ENCODE measurements at regions not wholly inside any gene's neighbourhood (a gene's known extent, or its start where the extent isn't known, plus 50 kb on each side); places are given as distances from the start of the nearest gene placed in this dataset.

GRCh38 chr7:46664453-46664852 is 743.4 kb upstream of the IGFBP3 start:
- POLR2A ChIA-PET: no interaction called here
- no peak overlapping the region for H3K27ac Mint-ChIP-seq

DNA sequence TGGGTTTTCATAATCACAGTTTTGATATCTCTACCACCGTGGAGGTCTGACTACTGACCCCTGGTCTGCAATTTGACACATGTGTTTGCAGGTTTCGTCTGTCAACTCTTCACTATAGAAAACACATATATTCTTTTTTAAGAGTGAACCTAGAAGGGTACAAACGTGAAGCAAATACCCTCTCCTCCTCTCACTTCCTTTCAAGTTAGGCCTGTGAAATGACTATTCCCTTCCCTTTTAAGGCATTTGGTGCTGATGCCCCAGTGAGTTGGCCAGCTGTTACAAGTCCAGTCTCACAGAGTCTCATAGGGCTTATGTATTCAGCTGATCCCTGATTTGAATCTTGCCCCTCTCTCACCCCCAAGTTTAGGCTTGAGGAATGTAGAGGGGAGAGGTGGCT is 742.0 kb upstream of the IGFBP3 start:
- H3K27me3 ChIP-seq (ENCODE audit: control insufficient read depth in 1 of 2, insufficient read depth in 2 of 2, low read length in 2 of 2): no peaks in the 10 kb centered on the region
- H3K4me3 Mint-ChIP-seq: no peak overlapping the region
- ChIA-PET POLR2A (no interaction called here), CTCF (no interaction called here)
- no peak for DNase-seq
- no peak overlapping the region for H3K4me3 ChIP-seq (ENCODE audit: low read length)
- no peaks in the 10 kb centered on the region for H3K4me1 Mint-ChIP-seq (ENCODE audit: low read depth)
- TF ChIP-seq CTCF (IDR thresholded peaks at IDR 0.05): no peak
- no peaks in the 10 kb centered on the region for H3K36me3 Mint-ChIP-seq (ENCODE audit: low read depth)
- ATAC-seq (ENCODE audit: poor library complexity): no peak
- H3K27ac Mint-ChIP-seq: no peak overlapping the region
- intact Hi-C loops (cut with DNase I, micrococcal nuclease): no loop called here
- H3K9me3 Mint-ChIP-seq: no peaks in the 10 kb centered on the region
- H3K27me3 Mint-ChIP-seq: no peaks in the 10 kb centered on the region
- H3K27ac ChIP-seq (ENCODE audit: low read depth in 1 of 2, low read length in 2 of 2): no peak overlapping the region
- H3K9me3 ChIP-seq (ENCODE audit: control insufficient read depth in 1 of 2, insufficient read depth in 1 of 2, low read length in 2 of 2): peaks cover 0 to 5% of the 10 kb centered on the region in 2 experiments
- no peaks in the 10 kb centered on the region for H3K4me1 ChIP-seq (ENCODE audit: insufficient read depth, low read length)
- no peaks in the 10 kb centered on the region for H3K36me3 ChIP-seq (ENCODE audit: insufficient read depth, low read length)

More at GRCh38 chr7:46664453-46664852, 743.4 kb upstream of the IGFBP3 start:
- Histone ChIP-seq H3K36me3 (ENCODE audit: insufficient read depth, low read length) (no peaks in the 10 kb centered on the region), H3K4me1 (ENCODE audit: insufficient read depth, low read length) (no peaks in the 10 kb centered on the region), H3K27me3 (ENCODE audit: control insufficient read depth in 1 of 2, insufficient read depth in 2 of 2, low read length in 2 of 2) (no peaks in the 10 kb centered on the region), H3K27ac (ENCODE audit: low read depth in 1 of 2, low read length in 2 of 2) (no peak overlapping the region), H3K4me3 (ENCODE audit: low read length) (no peak overlapping the region), H3K9me3 (ENCODE audit: control insufficient read depth in 1 of 2, insufficient read depth in 1 of 2, low read length in 2 of 2) (peaks cover 0 to 5% of the 10 kb centered on the region in 2 experiments)
- no peaks in the 10 kb centered on the region for H3K36me3 Mint-ChIP-seq (ENCODE audit: low read depth)
- H3K4me3 Mint-ChIP-seq: no peak overlapping the region
- H3K9me3 Mint-ChIP-seq: peaks cover 1% of the 10 kb centered on the region
- H3K27me3 Mint-ChIP-seq: no peaks in the 10 kb centered on the region
- ATAC-seq (ENCODE audit: poor library complexity) (no peak), DNase-seq (no peak)
- no peak for TF ChIP-seq CTCF (IDR thresholded peaks at IDR 0.05)
- intact Hi-C loops (cut with DNase I, micrococcal nuclease): no loop called here
- no peaks in the 10 kb centered on the region for H3K4me1 Mint-ChIP-seq (ENCODE audit: low read depth)
- CTCF ChIA-PET: no interaction called here

GRCh38 chr7:46661431-46661830 is 740.4 kb upstream of the IGFBP3 start:
- H3K4me1 Mint-ChIP-seq (ENCODE audit: low read depth): no peaks in the 10 kb centered on the region
- no peak overlapping the region for H3K4me3 Mint-ChIP-seq
- POLR2A ChIA-PET: no interaction called here
- H3K27me3 Mint-ChIP-seq: no peaks in the 10 kb centered on the region
- Histone ChIP-seq H3K4me1 (ENCODE audit: insufficient read depth, low read length) (no peaks in the 10 kb centered on the region), H3K36me3 (ENCODE audit: insufficient read depth, low read length) (no peaks in the 10 kb centered on the region), H3K27me3 (ENCODE audit: control insufficient read depth in 1 of 2, insufficient read depth in 2 of 2, low read length in 2 of 2) (no peaks in the 10 kb centered on the region), H3K9me3 (ENCODE audit: control insufficient read depth in 1 of 2, insufficient read depth in 1 of 2, low read length in 2 of 2) (peaks cover 0 to 5% of the 10 kb centered on the region in 2 experiments), H3K27ac (ENCODE audit: low read depth in 1 of 2, low read length in 2 of 2) (no peak overlapping the region), H3K4me3 (ENCODE audit: low read length) (no peak overlapping the region)
- TF ChIP-seq CTCF (IDR thresholded peaks at IDR 0.05): no peak
- H3K9me3 Mint-ChIP-seq: no peaks in the 10 kb centered on the region
- intact Hi-C loops (cut with DNase I, micrococcal nuclease): no loop called here
- ATAC-seq (ENCODE audit: poor library complexity): no peak
- H3K36me3 Mint-ChIP-seq (ENCODE audit: low read depth): no peaks in the 10 kb centered on the region
- CTCF ChIA-PET: no interaction called here
- no peak overlapping the region for H3K27ac Mint-ChIP-seq
- DNase-seq: no peak

All from CD4-positive, alpha-beta T cell (primary cell).